Activated CD8-positive, alpha-beta memory T cell treated with anti-CD3 and anti-CD28 coated beads for 48 hours (primary cell): ENCODE measurements at regions not wholly inside any gene's neighbourhood (a gene's known extent, or its start where the extent isn't known, plus 50 kb on each side); places are given as distances from the start of the nearest gene placed in this dataset.
"Not testable (repeated sequence)": the region's sequence is repeated elsewhere in the genome, so short reads cannot be mapped to it uniquely, and the experiment has no call there.

Experiments
- DNase-seq, 3 experiments: peaks; one replicate each; pipeline ENCODE4 v3.0.0-alpha.2; 2020; ENCODE audit warnings: low read depth in 2 of 3, low spot score in 2 of 3

GRCh38 chr9:16267281-16268066 is 603.0 kb downstream of the BNC2 start:
- no peak for DNase-seq

GRCh38 chr9:16268067-16268881 is 602.2 kb downstream of the BNC2 start:
- DNase-seq = no peak

GRCh38 chr9:16271967-16272366 is 598.5 kb downstream of the BNC2 start:
- DNase-seq = no peak

- DNase-seq = no peak
Measured at GRCh38 chr9:16272776-16273175, 597.7 kb downstream of the BNC2 start.

- DNase-seq = no peak
Measured at GRCh38 chr9:16275795-16276624, 594.5 kb downstream of the BNC2 start.

GRCh38 chr9:16276866-16277265 is 593.6 kb downstream of the BNC2 start:
- no peak for DNase-seq

- DNase-seq = no peak
Measured at GRCh38 chr9:16277471-16277960, 593.0 kb downstream of the BNC2 start.

GRCh38 chr9:16278326-16278999 is 592.0 kb downstream of the BNC2 start:
- DNase-seq = no peak

- no peak for DNase-seq
Measured at GRCh38 chr9:16281707-16282106, 588.8 kb downstream of the BNC2 start.

GRCh38 chr9:16282216-16282615 is 588.3 kb downstream of the BNC2 start:
- no peak for DNase-seq

GRCh38 chr9:16282718-16283117 is 587.8 kb downstream of the BNC2 start:
- no peak for DNase-seq

- DNase-seq = no peak
Measured at GRCh38 chr9:16286160-16286559, 584.3 kb downstream of the BNC2 start.

GRCh38 chr9:16289639-16290038 is 580.8 kb downstream of the BNC2 start:
- DNase-seq = no peak

GRCh38 chr9:16290169-16290568 is 580.3 kb downstream of the BNC2 start:
- no peak for DNase-seq

- DNase-seq = no peak
Measured at GRCh38 chr9:16291921-16292320, 578.5 kb downstream of the BNC2 start.

- DNase-seq = no peak
Measured at GRCh38 chr9:16293610-16294009, 576.9 kb downstream of the BNC2 start.

- DNase-seq = no peak
Measured at GRCh38 chr9:16294133-16294770, 576.2 kb downstream of the BNC2 start.

GRCh38 chr9:16294940-16295339 is 575.5 kb downstream of the BNC2 start:
- not testable (repeated sequence) for DNase-seq

- DNase-seq = not testable (repeated sequence)
Measured at GRCh38 chr9:16299368-16299767, 571.1 kb downstream of the BNC2 start.

GRCh38 chr9:16303506-16303905 is 567.0 kb downstream of the BNC2 start:
- DNase-seq = no peak
